ENCODE measurements at regions not wholly inside any gene's neighbourhood (a gene's known extent, or its start where the extent isn't known, plus 50 kb on each side); places are given as distances from the start of the nearest gene placed in this dataset.

GRCh38 chr12:82097438-82097837 is 260.7 kb downstream of the CCDC59 start:
- TF ChIP-seq CTCF (IDR thresholded peaks at IDR 0.05; ENCODE audit: low read length), result no peak
- no peak for TF ChIP-seq EZH2phosphoT487 (IDR thresholded peaks at IDR 0.05; ENCODE audit: low read length)
- TF ChIP-seq EZH2 (optimal IDR thresholded peaks at IDR 0.05; ENCODE audit: low read depth, low read length), result no peak

Measured in MM.1S (cell line).